Posterior vena cava (tissue), 2 donors: ENCODE measurements at regions not wholly inside any gene's neighbourhood (a gene's known extent, or its start where the extent isn't known, plus 50 kb on each side); places are given as distances from the start of the nearest gene placed in this dataset.
"Not testable (repeated sequence)": the region's sequence is repeated elsewhere in the genome, so short reads cannot be mapped to it uniquely, and the experiment has no call there.

Experiments
- DNase-seq: peaks from one replicate; pipeline ENCODE4 v3.0.0-alpha.2; 2020; ENCODE audit warnings: low spot score
- intact Hi-C, 2 donors: fragments of 100-400 bp; cut with DNase I; formaldehyde crosslinking; loops; one replicate each; pipeline versions ENCODE4 v1.14.1 to v1.14.2; 2022 to 2023
- donor health status: DM: yes; HTN: yes; CAD: no.
- donor health status: DM: yes; HTN: yes; CAD: no.

DNA sequence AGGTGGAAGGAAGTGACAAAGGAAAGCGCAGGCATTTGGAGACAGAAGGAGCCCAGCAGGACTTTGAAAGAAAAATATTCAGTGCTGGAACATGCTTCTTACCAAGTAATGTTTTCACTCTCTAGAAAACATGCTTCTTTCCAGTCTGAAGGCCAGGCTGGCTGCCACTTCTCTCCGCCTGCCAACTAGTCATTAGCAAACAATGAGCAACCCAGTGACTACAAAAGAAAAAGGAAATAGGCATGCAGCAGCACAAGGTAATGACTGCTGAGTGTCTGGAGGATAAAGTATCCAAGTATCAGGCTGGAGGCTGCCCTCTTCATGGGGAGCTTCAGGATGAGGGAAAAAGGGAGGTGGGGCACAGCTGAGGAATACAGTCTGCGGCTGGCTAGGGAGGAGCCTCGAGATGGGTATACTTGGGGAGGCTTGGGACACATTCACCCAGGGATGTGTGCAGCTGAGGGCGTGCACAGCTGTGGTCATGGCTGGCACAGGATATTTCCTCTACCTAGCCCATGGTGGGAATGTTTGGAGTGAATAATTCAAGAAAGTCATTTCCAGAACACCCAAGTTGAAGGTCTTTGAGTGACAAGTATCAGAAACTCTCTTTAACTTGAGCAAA is 161.5 kb upstream of the KIF2A start:
- intact Hi-C loops, result no loop called here
- no peak for DNase-seq

DNA sequence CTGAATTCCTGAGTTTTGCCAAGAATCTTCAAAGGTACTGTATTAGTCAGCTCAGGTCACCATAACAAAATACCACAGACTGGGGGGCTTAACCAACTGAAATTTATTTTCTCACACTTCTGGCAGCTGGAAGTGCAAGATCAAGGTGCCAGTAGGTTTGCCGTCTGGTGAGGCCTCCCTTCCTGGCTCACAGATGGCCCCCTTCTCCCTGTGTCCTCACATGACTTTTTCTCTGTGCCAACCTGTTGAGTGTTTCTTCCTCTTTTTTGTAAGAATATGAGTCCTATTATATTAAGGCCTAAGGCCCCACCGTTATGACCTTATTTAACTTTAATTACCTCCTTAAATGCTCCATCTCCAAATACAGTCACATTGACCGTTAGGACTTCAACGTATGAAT is 156.1 kb upstream of the KIF2A start:
- no peak for DNase-seq
- intact Hi-C loops, result no loop called here

DNA sequence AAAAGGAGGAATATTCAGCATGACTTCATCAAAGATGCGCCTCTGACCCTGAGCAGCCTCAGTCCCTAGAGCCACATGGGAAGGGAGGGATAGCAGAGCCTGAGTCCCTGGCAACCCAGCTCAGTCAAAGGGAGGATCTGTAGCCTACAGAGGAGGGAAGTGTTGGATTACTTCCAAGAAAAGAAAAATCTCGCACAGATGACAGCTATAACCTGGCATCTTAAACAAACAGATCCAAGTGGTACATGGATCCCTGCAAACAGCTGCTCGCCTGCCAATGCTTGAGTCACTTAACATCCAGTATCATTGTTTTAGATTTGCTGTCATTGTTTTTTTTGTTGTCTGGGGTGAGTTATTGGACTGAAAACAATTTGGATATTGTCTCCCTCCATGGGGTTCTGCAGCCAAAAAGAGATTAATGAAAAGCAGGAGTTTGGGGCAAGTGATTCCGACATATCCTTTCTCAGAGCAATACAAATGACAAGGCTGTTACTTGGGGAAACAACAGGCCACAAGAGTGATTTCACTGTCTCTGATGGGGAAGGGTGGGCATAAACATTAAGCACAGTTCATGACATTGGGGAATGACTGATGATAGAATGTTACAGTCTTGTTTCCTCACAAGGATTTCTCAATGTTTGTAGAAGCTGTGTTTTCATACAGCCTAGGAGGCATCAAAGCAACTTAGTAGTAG is 153.5 kb upstream of the KIF2A start:
- no peak for DNase-seq
- intact Hi-C loops, result no loop called here

DNA sequence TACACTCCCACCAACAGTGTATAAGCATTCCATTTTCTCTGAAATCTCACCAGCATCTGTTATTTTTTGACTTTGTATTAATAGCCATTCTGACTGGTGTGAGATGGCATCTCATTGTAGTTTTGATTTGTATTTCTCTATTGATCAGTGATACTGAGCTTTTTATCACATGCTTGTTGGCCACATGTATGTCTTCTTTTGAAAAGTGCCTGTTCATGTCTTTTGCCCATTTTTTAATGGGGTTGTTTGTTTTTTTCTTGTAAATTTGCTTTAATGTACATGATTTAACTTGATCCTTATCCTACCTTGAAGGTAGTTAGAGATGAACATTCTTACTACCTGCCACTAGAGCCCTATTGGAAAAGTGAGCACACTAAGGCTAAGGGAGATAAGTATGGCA is 151.2 kb upstream of the KIF2A start:
- intact Hi-C loops, result no loop called here
- no peak for DNase-seq

DNA sequence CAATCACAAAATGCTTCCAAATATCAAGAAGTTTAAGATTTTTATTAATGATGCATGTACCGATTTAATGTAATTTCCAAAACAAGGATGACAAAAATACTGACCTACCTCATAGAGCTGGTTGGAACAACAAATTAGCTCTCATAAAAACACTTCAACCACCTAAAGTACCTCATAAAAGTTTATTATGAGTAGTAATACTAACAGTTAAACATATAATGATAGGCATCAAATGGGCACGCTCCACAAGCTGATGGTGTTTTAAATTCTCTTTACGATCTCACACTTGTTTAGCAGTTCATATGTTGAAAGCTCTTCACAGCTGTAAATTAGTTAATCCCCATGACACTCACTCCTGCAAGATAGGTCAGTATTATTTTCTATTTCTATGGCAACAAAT is 150.0 kb upstream of the KIF2A start:
- intact Hi-C loops, result no loop called here
- no peak for DNase-seq

DNA sequence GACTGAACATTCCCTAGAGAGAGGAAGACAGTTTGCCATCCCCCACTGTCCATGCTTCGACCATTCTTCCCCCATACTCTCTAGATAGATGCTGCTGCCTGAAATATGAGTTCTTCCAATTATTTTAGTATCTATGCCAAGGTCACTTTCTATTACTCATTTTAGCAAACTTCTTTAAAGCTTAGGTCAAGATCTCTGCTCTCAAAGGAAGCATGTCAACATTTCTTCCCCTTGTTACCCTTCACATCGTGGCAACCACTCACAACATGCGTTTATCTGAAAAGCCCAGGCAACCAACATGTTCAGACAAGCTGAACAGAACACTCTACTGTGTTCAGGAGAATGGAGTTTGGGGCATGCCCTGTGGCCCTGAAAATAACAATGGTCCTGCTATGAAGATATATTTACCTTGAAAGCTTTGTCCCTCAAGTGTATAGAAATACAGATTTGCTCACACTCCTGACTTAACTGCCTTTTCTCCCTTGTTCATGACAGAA is 138.4 kb upstream of the KIF2A start:
- DNase-seq, result no peak
- intact Hi-C loops, result no loop called here

DNA sequence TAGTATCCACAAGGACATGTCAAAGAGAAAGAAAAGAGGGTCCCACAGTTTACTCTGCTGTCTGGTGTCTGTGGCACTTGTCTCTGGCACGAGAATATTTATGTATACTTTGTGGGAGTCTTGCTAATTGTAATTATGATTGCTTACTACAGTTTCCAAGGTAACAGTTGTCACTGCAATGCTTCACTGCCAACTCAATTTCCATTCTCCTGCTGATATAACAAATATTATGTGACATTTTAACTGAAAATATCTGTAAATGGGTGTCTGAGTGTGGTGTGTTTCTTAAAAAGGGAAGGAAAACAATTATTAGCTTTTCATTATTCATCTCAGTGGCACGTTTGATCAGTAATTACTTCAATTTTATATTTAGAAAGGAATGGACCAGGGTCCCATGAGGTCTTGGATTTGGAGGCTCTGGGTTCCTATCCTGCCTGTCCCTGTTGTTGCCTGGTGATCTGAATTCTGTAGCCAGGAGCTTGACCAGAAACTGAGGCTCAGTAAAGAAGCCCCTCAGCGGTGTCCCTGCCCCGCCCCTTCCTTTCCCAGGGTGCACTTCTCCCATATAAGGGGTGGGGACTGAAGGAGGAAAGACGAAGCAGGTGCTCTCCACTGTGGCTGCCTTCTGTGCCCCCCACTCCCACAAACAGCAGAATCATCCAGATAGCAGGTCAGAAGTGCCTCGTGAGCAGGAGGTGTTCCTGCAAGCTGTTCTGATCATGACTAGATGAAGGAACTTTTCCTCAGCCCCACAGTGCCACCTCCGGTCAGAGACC is 137.3 kb upstream of the KIF2A start:
- intact Hi-C loops, result no loop called here
- DNase-seq, result no peak

DNA sequence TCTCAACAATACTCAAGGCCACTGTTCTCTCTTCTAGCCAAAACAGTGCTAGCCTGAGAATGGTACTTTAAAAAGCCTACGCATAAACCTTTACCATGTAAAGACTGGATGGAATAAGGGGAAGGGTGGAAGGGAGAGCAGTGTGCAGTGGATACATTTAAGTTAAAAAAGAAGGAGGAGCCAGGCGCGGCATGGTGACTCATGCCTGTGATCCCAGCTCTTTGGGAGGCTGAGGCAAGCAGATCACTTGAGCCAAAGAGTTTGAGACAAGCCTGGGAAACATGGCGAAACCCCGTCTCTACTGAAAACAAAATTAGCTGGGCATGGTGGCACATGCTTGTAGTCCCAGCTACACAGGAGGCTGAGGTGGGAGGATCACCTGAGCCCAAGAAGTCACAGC is 127.7 kb upstream of the KIF2A start:
- DNase-seq, result no peak
- intact Hi-C loops, result no loop called here

DNA sequence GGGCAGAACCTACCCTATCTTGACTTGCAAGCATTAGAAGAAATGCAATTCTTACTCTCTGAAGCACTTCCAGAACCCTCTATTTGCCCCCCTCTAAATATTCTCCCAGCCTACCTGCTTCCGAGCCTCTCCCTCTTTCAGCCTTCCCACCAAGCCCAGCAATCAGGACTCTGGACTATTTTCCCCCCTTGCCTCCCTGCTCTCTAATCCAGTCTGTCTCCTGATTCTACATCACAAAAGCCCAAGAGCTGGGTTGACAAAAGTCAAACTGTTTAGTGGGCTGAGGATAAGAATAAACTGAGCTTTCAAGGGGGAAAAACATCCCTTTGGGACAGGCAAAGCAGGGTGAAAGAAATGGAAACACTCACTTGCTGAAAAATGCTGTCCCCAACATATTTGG is 123.2 kb upstream of the KIF2A start:
- intact Hi-C loops, result no loop called here
- no peak for DNase-seq

DNA sequence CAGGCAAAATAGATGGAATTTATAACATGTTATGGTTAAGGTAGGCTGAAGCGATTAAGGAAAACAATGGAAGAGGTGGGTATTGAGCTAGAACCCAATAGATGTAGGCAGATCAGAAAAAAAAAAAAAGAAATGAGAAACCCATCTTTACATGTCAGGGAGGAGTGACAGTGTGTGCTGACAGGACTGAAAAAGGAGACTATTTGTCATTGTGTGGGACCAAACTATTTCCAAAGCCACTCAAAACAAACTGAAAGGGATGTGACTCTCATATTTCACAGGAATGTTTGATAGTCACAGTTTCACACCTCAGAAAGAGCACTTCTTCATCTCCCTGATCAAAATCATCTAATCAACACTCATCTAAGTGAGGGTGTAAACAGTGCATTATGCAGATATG is 122.3 kb upstream of the KIF2A start:
- no peak for DNase-seq
- intact Hi-C loops, result no loop called here

DNA sequence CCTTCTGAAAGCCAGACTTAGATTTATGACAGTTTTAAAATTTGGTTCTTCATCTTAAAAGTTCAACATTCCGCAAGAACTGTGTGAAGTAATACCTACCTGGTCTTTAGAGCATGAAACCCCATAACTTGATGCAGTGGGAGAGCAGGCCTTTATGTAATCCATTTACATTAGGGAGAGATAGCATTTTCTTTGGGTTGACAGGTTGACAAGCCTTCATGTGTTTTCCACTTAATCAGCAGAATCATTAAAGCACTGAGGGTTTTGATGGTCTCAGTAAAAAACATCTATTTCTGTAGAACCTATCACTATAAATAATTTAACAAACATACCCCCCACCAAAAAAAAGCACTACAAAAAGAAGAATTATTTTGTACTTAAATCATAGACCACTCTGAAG is 121.6 kb upstream of the KIF2A start:
- intact Hi-C loops, result no loop called here
- no peak for DNase-seq

DNA sequence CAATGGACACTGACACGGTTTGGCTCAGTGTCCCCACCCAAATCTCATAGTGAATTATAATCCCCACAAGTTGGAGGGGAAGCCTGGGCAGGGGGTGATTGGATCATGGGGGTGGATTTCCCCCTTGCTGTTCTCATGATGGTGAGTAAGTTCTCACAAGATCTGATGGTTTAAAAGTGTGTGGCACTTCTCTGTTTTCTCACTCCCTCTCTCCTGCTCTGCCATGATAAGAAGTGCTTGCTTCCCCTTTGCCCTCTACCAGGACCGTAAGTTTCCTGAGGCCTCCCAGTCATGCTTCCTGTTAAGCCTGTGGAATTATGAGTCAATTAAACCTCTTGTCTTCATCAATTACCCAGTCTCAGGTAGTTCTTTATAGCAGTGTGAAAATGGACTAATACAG is 115.8 kb upstream of the KIF2A start:
- DNase-seq, result no peak
- intact Hi-C loops, result no loop called here

DNA sequence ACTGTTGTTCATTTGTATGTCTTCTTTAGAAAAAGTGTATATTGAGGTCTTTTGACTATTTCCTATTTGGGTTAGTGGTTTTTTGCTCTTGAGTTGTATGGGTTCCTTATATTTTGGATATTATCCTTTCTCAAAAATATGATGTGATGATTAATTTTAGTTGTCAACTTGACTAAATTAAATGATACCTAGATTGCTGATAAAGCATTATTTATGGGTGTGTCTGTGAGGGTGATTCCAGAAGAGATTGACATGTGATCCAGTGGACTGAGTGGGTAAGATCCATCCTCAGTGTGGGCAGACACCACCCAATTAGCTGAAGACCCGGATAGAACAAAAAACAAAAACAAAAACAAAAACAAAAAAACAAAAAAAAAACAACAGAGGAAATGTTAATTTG is 115.1 kb upstream of the KIF2A start:
- no peak for DNase-seq
- intact Hi-C loops, result no loop called here

DNA sequence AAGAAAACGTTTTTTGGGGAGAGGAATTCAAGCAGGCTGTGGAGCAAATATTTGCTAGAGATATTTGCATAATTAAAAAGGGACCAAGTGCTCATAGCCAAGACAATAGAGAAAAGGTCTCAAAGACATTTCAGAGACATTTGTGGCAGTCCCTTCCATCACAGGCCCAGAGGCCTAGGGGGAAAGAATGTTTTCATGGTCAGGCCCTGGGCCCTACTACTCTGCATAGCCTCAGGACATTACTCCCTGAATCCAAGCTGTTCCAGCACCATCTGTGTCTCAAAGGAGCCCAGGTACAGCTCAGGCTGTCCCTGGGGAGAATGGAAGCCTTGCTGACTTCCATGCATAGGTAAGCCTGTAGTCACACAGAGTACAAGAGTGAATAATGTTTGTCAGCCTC is 113.0 kb upstream of the KIF2A start:
- no peak for DNase-seq
- intact Hi-C loops, result no loop called here

DNA sequence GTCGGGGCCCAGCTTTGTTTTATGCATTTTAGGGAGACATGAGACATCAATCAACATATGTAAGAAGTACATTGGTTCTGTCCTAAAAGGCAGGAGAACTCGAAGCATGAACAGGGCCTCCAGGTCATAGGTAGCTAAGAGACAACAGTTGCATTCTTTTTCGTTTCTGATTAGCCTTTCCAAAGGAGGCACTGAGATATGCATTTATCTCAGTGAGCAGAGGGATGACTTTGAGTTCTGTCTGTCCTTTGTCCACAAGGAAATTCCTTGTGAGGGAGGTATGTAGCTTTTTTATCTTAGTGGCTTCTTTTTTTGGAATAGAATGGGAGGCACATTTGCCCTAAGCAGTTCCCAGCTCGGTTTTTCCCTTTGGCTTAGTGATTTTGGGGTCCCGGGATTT is 109.5 kb upstream of the KIF2A start:
- DNase-seq, intact Hi-C loops: not testable (repeated sequence)

DNA sequence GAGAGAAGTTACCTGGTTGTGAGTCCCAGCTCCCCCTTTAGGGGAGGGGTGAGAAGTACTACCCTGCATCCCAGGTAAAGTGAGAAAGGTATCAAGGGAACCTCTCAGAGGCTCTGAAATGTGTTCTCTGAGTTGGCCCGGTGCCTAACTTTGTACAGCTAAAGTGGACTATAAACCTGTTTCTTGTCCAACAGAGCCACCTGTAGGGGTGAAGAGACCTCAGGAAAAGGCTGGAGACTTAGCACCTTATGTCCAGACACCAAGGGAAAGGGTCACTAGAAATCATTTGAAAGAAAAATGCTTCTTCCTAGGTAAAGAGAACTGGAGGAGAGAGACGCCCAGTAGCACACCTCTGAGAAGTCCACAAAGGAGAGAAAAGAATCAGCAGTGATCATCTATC is 108.3 kb upstream of the KIF2A start:
- no peak for DNase-seq
- intact Hi-C loops, result no loop called here

DNA sequence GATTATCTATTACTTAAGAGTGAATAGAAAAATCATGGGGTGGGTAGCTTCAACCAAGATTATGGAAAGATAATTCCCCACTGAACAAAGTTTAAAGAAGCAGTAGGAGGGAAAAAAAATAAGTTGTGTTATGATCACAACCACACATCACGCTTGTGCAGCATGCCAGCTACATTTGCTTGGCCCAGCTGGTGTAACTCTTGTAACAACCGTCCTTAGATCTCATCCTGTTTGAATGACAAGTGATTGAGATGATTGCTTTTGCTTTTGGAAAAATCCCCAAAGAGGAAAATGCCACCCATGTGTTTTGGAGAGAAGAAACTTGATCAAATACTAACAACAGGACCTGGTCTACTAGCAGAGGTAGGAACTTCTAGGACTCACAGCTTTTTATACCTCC is 107.6 kb upstream of the KIF2A start:
- intact Hi-C loops, result no loop called here
- DNase-seq, result no peak

DNA sequence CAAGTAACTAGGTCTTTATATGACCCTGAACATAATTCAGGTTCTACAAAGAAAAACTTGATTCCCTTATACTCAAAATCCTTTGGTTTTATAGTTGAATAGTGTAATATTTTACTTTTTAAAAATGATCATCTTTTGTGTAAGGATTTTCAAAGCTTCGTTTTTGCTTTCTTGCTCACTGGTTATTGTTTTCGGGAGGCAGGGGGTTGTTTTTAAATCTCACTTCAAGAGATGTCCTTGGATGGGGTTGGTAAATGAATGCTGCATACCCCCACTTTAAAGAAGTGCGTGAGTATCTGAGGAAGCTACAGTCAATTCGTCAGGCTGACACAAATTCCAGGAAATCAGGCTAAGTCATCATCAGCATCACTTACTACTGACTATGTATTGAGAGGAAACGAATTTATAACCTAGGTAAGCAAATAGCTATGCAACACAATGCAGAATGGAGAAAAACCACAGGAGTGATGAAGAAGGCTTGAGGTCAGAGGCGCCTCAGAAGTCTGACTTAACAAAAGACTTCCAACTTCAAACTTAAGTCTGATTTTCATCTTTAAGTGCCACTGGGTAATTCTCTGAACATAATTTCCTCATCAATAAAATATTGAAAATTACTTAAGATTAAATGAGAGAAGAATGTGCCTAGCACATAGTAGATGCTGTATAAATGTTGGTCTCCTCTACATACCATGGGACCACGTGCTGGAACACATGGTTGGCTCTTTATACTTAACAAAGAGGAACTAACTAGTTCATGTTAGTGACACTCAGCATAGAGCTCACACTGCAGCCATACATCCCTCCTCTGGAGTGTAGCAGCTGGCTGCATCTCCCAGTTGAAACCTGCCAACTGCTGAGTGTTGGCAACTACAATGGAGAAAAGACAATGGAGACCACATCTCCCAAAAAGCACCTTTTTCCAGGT is 106.0 kb upstream of the KIF2A start:
- DNase-seq, result no peak
- intact Hi-C loops, result no loop called here

DNA sequence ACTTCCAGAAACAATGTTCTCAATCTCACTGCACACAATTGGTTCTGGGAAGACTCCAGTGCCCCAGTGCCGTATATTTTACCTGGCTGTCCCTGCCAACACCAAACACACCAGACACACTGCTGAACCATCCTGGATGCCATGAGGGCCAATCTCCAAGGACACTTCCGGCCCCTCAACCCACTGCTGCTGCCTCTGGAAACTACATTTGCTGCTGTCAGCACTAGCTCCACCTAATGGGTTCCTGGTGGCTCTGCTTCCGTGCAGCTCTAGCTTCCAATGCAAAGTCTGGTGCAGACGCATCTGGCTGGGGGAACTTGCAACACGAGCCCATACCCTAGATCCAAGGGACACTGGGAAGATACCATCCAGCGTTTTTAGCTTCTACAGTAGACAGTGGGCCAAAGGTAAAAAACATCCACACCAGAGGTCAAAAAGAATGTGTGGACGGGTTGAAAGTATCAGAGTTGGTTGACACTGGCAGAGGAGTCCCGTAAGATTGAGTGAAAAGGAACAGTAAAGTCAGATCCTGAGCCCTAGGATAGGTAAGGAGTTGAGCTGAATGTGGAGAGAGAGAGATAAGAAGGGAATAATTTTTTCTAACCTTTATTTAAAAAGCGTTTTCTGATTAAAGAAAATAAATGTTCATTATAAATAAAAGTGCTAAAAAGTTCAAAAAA is 99.7 kb upstream of the KIF2A start:
- intact Hi-C loops, result no loop called here
- no peak for DNase-seq
